OCI-LY7 (cell line): ENCODE measurements at regions not wholly inside any gene's neighbourhood (a gene's known extent, or its start where the extent isn't known, plus 50 kb on each side); places are given as distances from the start of the nearest gene placed in this dataset.

Source experiments
- BruUV-seq: library from RNA; stranded (reverse); fragments of 400-500 nt; replicated peaks from 2 replicates; lab custom pipeline; 2021; lab: Mats Ljungman, UMichigan
- CTCF ChIA-PET: fragments of 300-600 bp; sonication (Branson Sonifier 250); formaldehyde crosslinking; loops from one replicate; lab custom pipeline; 2022; ENCODE audit warnings: antibody characterized with exemption; ENCODE audit not compliant: unreplicated experiment; lab: Charles Lee
- POLR2A ChIA-PET: fragments of 300-600 bp; sonication (Branson Sonifier 250); formaldehyde crosslinking; loops from one replicate; lab custom pipeline; 2022; ENCODE audit warnings: antibody characterized with exemption; lab: Charles Lee
- DNase-seq: peaks from one replicate; pipeline ENCODE4 v3.0.0-alpha.2; 2015; ENCODE audit warnings: low spot score
- H2AFZ ChIP-seq: fragments of 200-600 bp; sonication (generic), shearing (Covaris generic); 2 replicates; pipeline ENCODE4 v1.6.1; 2014; ENCODE audit warnings: mild to moderate bottlenecking, antibody characterized with exemption, low read length, moderate library complexity
- H3K27ac ChIP-seq: fragments of 200-600 bp; sonication (generic); 2 replicates; pipeline ENCODE4 v1.5.1; 2014; ENCODE audit warnings: mixed run types, low read depth, mild to moderate bottlenecking, moderate library complexity, low read length, inconsistent platforms; ENCODE audit not compliant: poor library complexity, severe bottlenecking
- H3K36me3 ChIP-seq: fragments of 200-600 bp; sonication (generic); 2 replicates; pipeline ENCODE4 v1.6.1; 2014; ENCODE audit warnings: mild to moderate bottlenecking, antibody characterized with exemption, low read length, moderate library complexity, mixed read lengths; ENCODE audit not compliant: insufficient read depth
- H3K4me1 ChIP-seq: fragments of 200-600 bp; sonication (generic); 2 replicates; pipeline ENCODE4 v1.5.1; 2014; ENCODE audit warnings: mild to moderate bottlenecking, low read length; ENCODE audit not compliant: insufficient read depth, poor library complexity, severe bottlenecking
- H3K4me2 ChIP-seq: fragments of 200-600 bp; sonication (generic); 2 replicates; pipeline ENCODE4 v1.6.1; 2014; ENCODE audit warnings: mild to moderate bottlenecking, low read length
- H3K4me3 ChIP-seq: fragments of 200-600 bp; sonication (generic); 2 replicates; pipeline ENCODE4 v1.5.1; 2014; ENCODE audit warnings: mild to moderate bottlenecking, low read depth, low read length; ENCODE audit not compliant: poor library complexity, severe bottlenecking
- H3K79me2 ChIP-seq: fragments of 200-600 bp; sonication (generic); 2 replicates; pipeline ENCODE4 v1.6.1; 2016; ENCODE audit warnings: low read depth, mild to moderate bottlenecking, low read length, moderate library complexity, mixed read lengths; ENCODE audit not compliant: insufficient read depth
- H3K9me2 ChIP-seq: fragments of 200-600 bp; sonication (generic); 2 replicates; pipeline ENCODE4 v1.6.1; 2016; ENCODE audit warnings: mild to moderate bottlenecking, low read length, mixed read lengths; ENCODE audit not compliant: insufficient read depth
- H3K9me3 ChIP-seq: fragments of 200-600 bp; sonication (generic); 2 replicates; pipeline ENCODE4 v1.6.1; 2014; ENCODE audit warnings: mild to moderate bottlenecking, mixed run types, low read length, mixed read lengths
- H4K20me1 ChIP-seq: fragments of 200-600 bp; sonication (generic); 2 replicates; pipeline ENCODE4 v1.6.1; 2014; ENCODE audit warnings: mild to moderate bottlenecking, antibody characterized with exemption, low read length, moderate library complexity, mixed read lengths; ENCODE audit not compliant: insufficient read depth
- CTCF ChIP-seq: fragments of 200-600 bp; sonication (generic); conservative IDR thresholded peaks from 2 replicates; pipeline ENCODE4 v1.5.1; 2014; ENCODE audit warnings: mild to moderate bottlenecking, antibody characterized with exemption, low read length, moderate library complexity, mixed read lengths
- EZH2phosphoT487 ChIP-seq: fragments of 200-600 bp; sonication (generic); IDR thresholded peaks from 2 replicates; pipeline ENCODE4 v1.6.1; 2018; ENCODE audit warnings: low read depth, borderline replicate concordance, mild to moderate bottlenecking, mixed run types, antibody characterized with exemption, low read length, moderate library complexity, mixed read lengths
- intact Hi-C: fragments of 100-400 bp; cut with micrococcal nuclease; formaldehyde crosslinking; loops from one replicate; pipeline ENCODE4 v1.10.0; 2022; ENCODE audit not compliant: unreplicated experiment

DNA sequence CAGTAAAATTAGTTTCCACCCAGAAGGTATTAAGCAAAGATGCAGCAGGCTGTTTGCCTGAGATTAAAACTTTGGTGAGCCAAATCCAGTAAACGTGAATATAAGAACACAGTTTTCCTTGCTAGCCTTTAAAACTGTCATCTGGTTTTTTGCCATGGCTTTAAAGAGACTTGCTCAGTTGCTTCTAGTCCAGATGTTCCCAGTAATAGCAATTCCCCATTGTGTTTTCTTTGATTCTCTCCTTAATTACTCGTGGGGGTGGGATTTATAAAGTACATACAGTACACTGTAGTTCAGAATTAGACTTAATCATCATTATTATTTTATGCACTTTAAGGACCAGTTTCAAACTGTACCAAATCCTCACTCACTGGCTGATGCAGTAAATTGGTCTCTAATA is 303.5 kb upstream of the ZNF804A start:
- Histone ChIP-seq H3K4me2 (no peak overlapping the region), H3K79me2 (no peaks in the 10 kb centered on the region), H3K9me3 (no peaks in the 10 kb centered on the region), H3K27ac (no peak overlapping the region), H4K20me1 (no peaks in the 10 kb centered on the region), H3K36me3 (no peaks in the 10 kb centered on the region), H2AFZ (peak overlapping the region; percentile 27; the same call in 1 of the 2 replicates), H3K9me2 (no peaks in the 10 kb centered on the region), H3K4me3 (no peak overlapping the region), H3K4me1 (peaks cover 3% of the 10 kb centered on the region)
- intact Hi-C loops: no loop called here
- ChIA-PET POLR2A (interaction anchor here (1.0 kb wide), 1 partner anchor 29 kb away, joined by 4 read pairs; no protein-coding TSS in a partner anchor), CTCF (no interaction called here)
- no peak for DNase-seq
- BruUV-seq: no TSS peak
- TF ChIP-seq EZH2phosphoT487 (no peak), CTCF (no peak)

- Histone ChIP-seq H3K79me2 (no peaks in the 10 kb centered on the region), H3K9me2 (no peaks in the 10 kb centered on the region), H3K27ac (no peak overlapping the region), H2AFZ (no peak overlapping the region), H3K9me3 (no peaks in the 10 kb centered on the region), H3K4me1 (peaks cover 3% of the 10 kb centered on the region), H3K36me3 (no peaks in the 10 kb centered on the region), H3K4me2 (no peak overlapping the region), H3K4me3 (no peak overlapping the region), H4K20me1 (no peaks in the 10 kb centered on the region)
- ChIA-PET POLR2A (no interaction called here), CTCF (no interaction called here)
- TF ChIP-seq CTCF (no peak), EZH2phosphoT487 (no peak)
- DNase-seq: no peak
- no TSS peak for BruUV-seq
- intact Hi-C loops: no loop called here
These were observed 301.2 kb upstream of the ZNF804A start for GRCh38 chr2:184297085-184297484.

GRCh38 chr2:184302506-184302905 is 295.8 kb upstream of the ZNF804A start:
- Histone ChIP-seq H3K27ac (no peak overlapping the region), H2AFZ (no peak overlapping the region), H4K20me1 (no peaks in the 10 kb centered on the region), H3K4me1 (no peaks in the 10 kb centered on the region), H3K4me2 (no peak overlapping the region), H3K79me2 (no peaks in the 10 kb centered on the region), H3K9me3 (no peaks in the 10 kb centered on the region), H3K36me3 (no peaks in the 10 kb centered on the region), H3K9me2 (no peaks in the 10 kb centered on the region), H3K4me3 (no peak overlapping the region)
- TF ChIP-seq CTCF: no peak
- no peak for TF ChIP-seq EZH2phosphoT487
- no peak for DNase-seq
- intact Hi-C loops: no loop called here
- POLR2A ChIA-PET: interaction anchor here (0.6 kb wide), 1 partner anchor 505 kb away, joined by 3 read pairs; no protein-coding TSS in a partner anchor
- no TSS peak for BruUV-seq
- CTCF ChIA-PET: no interaction called here
